ENCODE measurements at regions not wholly inside any gene's neighbourhood (a gene's known extent, or its start where the extent isn't known, plus 50 kb on each side); places are given as distances from the start of the nearest gene placed in this dataset.

DNA sequence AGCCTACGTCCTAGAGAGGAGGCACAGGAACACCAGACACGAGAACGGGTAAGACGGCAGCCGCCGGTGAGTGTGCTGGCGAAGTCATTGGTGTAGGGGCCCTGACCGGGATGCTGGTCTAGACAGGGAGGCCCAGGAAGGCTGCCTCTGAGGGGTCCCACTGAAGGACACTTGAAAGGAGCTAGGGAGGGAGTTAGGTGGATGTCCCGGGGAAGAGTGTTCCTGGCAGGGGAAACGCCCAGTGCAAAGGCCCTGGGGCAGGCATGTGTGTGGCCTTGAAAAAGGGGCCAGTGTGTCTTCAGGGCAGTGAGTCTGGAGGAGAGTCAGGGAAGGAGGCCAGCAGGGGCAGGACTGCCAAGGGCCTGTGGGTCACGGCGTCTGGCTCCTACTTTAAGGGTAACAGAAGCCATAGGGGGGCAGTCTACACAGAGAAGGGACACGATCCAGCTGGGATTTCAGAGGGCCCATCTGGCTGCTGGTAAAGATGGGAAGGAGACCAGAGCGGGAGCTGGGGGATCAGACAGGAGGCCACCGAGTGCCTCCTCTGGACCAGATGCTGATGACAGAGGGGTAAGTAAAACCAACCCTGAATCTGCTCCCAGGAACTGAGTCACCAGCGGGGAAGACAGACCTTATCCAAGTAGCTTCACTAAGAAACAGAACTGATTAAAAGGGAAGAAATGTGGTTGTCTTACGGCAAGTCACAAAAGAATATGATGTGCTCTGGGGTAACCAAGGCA, 115.9 kb downstream of the LITAF start:
- H3K4me1 ChIP-seq (ENCODE audit: low read length), result no peaks in the 10 kb centered on the region
- TF ChIP-seq, protein P1, sequence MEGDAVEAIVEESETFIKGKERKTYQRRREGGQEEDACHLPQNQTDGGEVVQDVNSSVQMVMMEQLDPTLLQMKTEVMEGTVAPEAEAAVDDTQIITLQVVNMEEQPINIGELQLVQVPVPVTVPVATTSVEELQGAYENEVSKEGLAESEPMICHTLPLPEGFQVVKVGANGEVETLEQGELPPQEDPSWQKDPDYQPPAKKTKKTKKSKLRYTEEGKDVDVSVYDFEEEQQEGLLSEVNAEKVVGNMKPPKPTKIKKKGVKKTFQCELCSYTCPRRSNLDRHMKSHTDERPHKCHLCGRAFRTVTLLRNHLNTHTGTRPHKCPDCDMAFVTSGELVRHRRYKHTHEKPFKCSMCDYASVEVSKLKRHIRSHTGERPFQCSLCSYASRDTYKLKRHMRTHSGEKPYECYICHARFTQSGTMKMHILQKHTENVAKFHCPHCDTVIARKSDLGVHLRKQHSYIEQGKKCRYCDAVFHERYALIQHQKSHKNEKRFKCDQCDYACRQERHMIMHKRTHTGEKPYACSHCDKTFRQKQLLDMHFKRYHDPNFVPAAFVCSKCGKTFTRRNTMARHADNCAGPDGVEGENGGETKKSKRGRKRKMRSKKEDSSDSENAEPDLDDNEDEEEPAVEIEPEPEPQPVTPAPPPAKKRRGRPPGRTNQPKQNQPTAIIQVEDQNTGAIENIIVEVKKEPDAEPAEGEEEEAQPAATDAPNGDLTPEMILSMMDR (IDR thresholded peaks at IDR 0.05; ENCODE audit: low read depth, low read length), result no peak
- no peak for TF ChIP-seq EZH2phosphoT487 (IDR thresholded peaks at IDR 0.05; ENCODE audit: low read depth)
- no peak overlapping the region for H3K4me2 ChIP-seq (ENCODE audit: low read length)
- H3K4me3 ChIP-seq (ENCODE audit: low read length), result no peak overlapping the region
- H3K9me3 ChIP-seq (ENCODE audit: insufficient read depth, low read length), result no peaks in the 10 kb centered on the region
- no peak overlapping the region for H2AFZ ChIP-seq (ENCODE audit: low read depth, low read length)
- H3K9ac ChIP-seq (ENCODE audit: low read length), result no peak overlapping the region
- peaks cover 5% of the 10 kb centered on the region; the same call in 1 of the 2 replicates for H3K27me3 ChIP-seq (ENCODE audit: low read depth, low read length)
- H3K79me2 ChIP-seq (ENCODE audit: low read length), result no peaks in the 10 kb centered on the region
- no peaks in the 10 kb centered on the region for H3K36me3 ChIP-seq (replicated peaks; ENCODE audit: low read depth, low read length)
- no peak overlapping the region for H3K27ac ChIP-seq (ENCODE audit: low read length)
- H4K20me1 ChIP-seq (ENCODE audit: insufficient read depth, low read length), result no peaks in the 10 kb centered on the region

DNA sequence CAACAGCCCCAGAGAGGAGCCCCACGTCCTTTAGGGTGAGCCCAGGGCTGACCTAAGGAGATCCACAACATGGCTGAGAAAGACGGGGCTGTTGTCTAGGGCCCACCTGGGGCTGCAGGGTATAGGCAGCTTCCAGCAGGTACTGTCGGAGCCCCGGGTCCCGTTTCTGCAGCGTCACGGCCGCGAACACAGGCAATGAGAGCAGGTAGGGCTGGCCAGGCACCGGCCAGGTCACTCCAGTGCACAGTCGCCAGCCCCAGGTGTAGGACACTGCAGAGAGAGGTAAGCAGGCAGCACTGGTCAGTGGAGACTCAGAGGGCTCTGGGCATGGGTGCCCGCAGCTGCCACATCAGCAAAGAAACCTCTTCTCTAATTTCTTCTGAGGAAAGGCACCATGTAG, 115.2 kb downstream of the LITAF start:
- Histone ChIP-seq H3K4me2 (ENCODE audit: low read length) (no peak overlapping the region), H3K9me3 (ENCODE audit: insufficient read depth, low read length) (no peaks in the 10 kb centered on the region), H3K27ac (ENCODE audit: low read length) (no peak overlapping the region), H4K20me1 (ENCODE audit: insufficient read depth, low read length) (no peaks in the 10 kb centered on the region), H3K36me3 (replicated peaks; ENCODE audit: low read depth, low read length) (no peaks in the 10 kb centered on the region), H3K9ac (ENCODE audit: low read length) (no peak overlapping the region), H3K27me3 (ENCODE audit: low read depth, low read length) (peaks cover 5% of the 10 kb centered on the region; the same call in 1 of the 2 replicates), H2AFZ (ENCODE audit: low read depth, low read length) (no peak overlapping the region), H3K4me3 (ENCODE audit: low read length) (no peak overlapping the region), H3K4me1 (ENCODE audit: low read length) (no peaks in the 10 kb centered on the region), H3K79me2 (ENCODE audit: low read length) (no peaks in the 10 kb centered on the region)
- no peak for TF ChIP-seq EZH2phosphoT487 (IDR thresholded peaks at IDR 0.05; ENCODE audit: low read depth)
- TF ChIP-seq, protein P1 (IDR thresholded peaks at IDR 0.05; ENCODE audit: low read depth, low read length), result no peak

- Histone ChIP-seq H3K4me2 (ENCODE audit: low read length) (no peak overlapping the region), H3K4me3 (ENCODE audit: low read length) (no peak overlapping the region), H3K4me1 (ENCODE audit: low read length) (no peaks in the 10 kb centered on the region), H3K9me3 (ENCODE audit: insufficient read depth, low read length) (no peaks in the 10 kb centered on the region), H3K27me3 (ENCODE audit: low read depth, low read length) (peaks cover 5% of the 10 kb centered on the region; the same call in 1 of the 2 replicates), H3K27ac (ENCODE audit: low read length) (no peak overlapping the region), H4K20me1 (ENCODE audit: insufficient read depth, low read length) (no peaks in the 10 kb centered on the region), H3K79me2 (ENCODE audit: low read length) (no peaks in the 10 kb centered on the region), H3K36me3 (replicated peaks; ENCODE audit: low read depth, low read length) (no peaks in the 10 kb centered on the region), H3K9ac (ENCODE audit: low read length) (no peak overlapping the region), H2AFZ (ENCODE audit: low read depth, low read length) (no peak overlapping the region)
- TF ChIP-seq, protein P1 (IDR thresholded peaks at IDR 0.05; ENCODE audit: low read depth, low read length), result no peak
- TF ChIP-seq EZH2phosphoT487 (IDR thresholded peaks at IDR 0.05; ENCODE audit: low read depth), result no peak
These were observed 114.3 kb downstream of the LITAF start for GRCh38 chr16:11472410-11472809.

GRCh38 chr16:11472851-11473250, 113.9 kb downstream of the LITAF start:
- Histone ChIP-seq H2AFZ (ENCODE audit: low read depth, low read length) (no peak overlapping the region), H3K79me2 (ENCODE audit: low read length) (no peaks in the 10 kb centered on the region), H3K4me1 (ENCODE audit: low read length) (no peaks in the 10 kb centered on the region), H3K9me3 (ENCODE audit: insufficient read depth, low read length) (no peaks in the 10 kb centered on the region), H3K4me3 (ENCODE audit: low read length) (no peak overlapping the region), H3K36me3 (replicated peaks; ENCODE audit: low read depth, low read length) (no peaks in the 10 kb centered on the region), H4K20me1 (ENCODE audit: insufficient read depth, low read length) (no peaks in the 10 kb centered on the region), H3K9ac (ENCODE audit: low read length) (no peak overlapping the region), H3K27ac (ENCODE audit: low read length) (no peak overlapping the region), H3K4me2 (ENCODE audit: low read length) (no peak overlapping the region), H3K27me3 (ENCODE audit: low read depth, low read length) (peaks cover 5% of the 10 kb centered on the region; the same call in 1 of the 2 replicates)
- TF ChIP-seq EZH2phosphoT487 (IDR thresholded peaks at IDR 0.05; ENCODE audit: low read depth), result no peak
- TF ChIP-seq, protein P1 (IDR thresholded peaks at IDR 0.05; ENCODE audit: low read depth, low read length), result no peak
